Parathyroid adenoma (tissue), 2 donors: ENCODE measurements at regions not wholly inside any gene's neighbourhood (a gene's known extent, or its start where the extent isn't known, plus 50 kb on each side); places are given as distances from the start of the nearest gene placed in this dataset.

Experiments
- H2AFZ ChIP-seq: fragments of 300-600 bp; sonication (generic); one replicate; pipeline ENCODE4 v1.7.0; 2017; ENCODE audit warnings: antibody characterized with exemption, mild to moderate bottlenecking
- H3K27ac ChIP-seq: fragments of 300-600 bp; sonication (generic); one replicate; pipeline ENCODE4 v1.7.0; 2017
- H3K27me3 ChIP-seq: fragments of 300-600 bp; sonication (generic); one replicate; pipeline ENCODE4 v1.7.0; 2017; ENCODE audit warnings: low read length; ENCODE audit not compliant: control insufficient read depth, insufficient read depth
- H3K36me3 ChIP-seq: fragments of 300-600 bp; sonication (generic); one replicate; pipeline ENCODE4 v1.7.0; 2017; ENCODE audit warnings: low read length; ENCODE audit not compliant: control insufficient read depth, insufficient read depth
- H3K4me1 ChIP-seq: fragments of 300-600 bp; sonication (generic); one replicate; pipeline ENCODE4 v1.7.0; 2017; ENCODE audit warnings: control low read depth
- H3K4me2 ChIP-seq: fragments of 300-600 bp; sonication (generic); one replicate; pipeline ENCODE4 v1.7.0; 2017; ENCODE audit warnings: low read length
- H3K4me3 ChIP-seq: fragments of 300-600 bp; sonication (generic); one replicate; pipeline ENCODE4 v1.7.0; 2017; ENCODE audit warnings: low read depth, low read length
- H3K79me2 ChIP-seq: fragments of 300-600 bp; sonication (generic); one replicate; pipeline ENCODE4 v1.7.0; 2017; ENCODE audit warnings: control low read depth
- H3K9ac ChIP-seq: fragments of 300-600 bp; sonication (generic); one replicate; pipeline ENCODE4 v1.7.0; 2017; ENCODE audit warnings: mild to moderate bottlenecking
- H3K9me3 ChIP-seq: fragments of 300-600 bp; sonication (generic); one replicate; pipeline ENCODE4 v1.7.0; 2017; ENCODE audit warnings: low read length; ENCODE audit not compliant: control insufficient read depth
- TF ChIP-seq, protein P1 (sequence below): fragments of 300-600 bp; sonication (generic); IDR thresholded peaks from one replicate; pipeline ENCODE4 v1.7.0; 2017; ENCODE audit warnings: antibody characterized with exemption, mild to moderate bottlenecking
- donor health status: primary hyperparathyroidism.

DNA sequence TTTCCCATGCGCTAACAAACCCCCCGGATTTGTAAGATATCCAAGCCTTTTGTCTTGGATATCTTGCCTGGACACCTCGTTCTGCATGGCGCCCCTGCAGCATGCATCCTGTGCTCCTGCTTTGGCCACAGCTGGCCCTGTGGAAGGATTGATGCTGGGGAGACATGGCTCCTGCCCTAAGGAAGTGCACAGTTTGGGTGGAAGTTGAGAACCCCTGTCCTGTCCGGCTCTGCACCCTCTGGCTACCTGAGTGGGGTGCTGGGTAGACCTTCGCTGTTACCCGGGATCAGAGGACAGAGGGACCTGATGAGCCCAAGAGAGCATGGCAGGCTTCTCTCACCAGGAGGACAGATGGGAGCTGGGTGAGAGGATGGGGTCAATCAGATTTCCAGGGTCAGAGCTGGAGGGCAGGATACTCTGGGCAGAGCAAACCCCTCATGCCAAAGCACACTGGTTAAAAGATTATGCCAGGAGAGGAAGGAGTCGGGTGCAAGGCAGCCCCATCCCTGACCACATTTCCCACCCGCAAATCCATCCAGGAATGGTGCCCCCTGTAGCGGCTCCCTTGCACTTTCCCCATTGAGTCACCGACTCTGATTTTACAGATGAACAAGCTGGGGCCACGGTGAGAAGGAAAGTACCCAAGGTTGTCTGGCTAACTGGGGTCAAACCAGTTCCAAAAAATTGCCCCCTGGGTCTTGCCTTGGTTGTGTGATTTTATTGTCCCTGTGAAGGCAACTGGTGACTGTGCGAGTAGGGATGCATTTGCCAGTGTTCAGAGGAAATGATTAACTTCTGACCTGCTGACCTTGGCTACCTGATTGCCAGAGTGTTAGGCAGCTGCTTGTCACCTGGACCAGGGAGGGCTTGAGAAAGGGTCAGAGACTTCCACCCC lies 290.1 kb upstream of the ZMIZ1 start:
- no peak overlapping the region for H2AFZ ChIP-seq
- no peaks in the 10 kb centered on the region for H3K36me3 ChIP-seq
- H3K79me2 ChIP-seq, result no peaks in the 10 kb centered on the region
- H3K4me1 ChIP-seq, result no peaks in the 10 kb centered on the region
- no peak overlapping the region for H3K4me2 ChIP-seq
- H3K27ac ChIP-seq, result no peak overlapping the region
- H3K9ac ChIP-seq, result no peak overlapping the region
- H3K9me3 ChIP-seq, result no peaks in the 10 kb centered on the region
- no peaks in the 10 kb centered on the region for H3K27me3 ChIP-seq
- TF ChIP-seq, protein P1, sequence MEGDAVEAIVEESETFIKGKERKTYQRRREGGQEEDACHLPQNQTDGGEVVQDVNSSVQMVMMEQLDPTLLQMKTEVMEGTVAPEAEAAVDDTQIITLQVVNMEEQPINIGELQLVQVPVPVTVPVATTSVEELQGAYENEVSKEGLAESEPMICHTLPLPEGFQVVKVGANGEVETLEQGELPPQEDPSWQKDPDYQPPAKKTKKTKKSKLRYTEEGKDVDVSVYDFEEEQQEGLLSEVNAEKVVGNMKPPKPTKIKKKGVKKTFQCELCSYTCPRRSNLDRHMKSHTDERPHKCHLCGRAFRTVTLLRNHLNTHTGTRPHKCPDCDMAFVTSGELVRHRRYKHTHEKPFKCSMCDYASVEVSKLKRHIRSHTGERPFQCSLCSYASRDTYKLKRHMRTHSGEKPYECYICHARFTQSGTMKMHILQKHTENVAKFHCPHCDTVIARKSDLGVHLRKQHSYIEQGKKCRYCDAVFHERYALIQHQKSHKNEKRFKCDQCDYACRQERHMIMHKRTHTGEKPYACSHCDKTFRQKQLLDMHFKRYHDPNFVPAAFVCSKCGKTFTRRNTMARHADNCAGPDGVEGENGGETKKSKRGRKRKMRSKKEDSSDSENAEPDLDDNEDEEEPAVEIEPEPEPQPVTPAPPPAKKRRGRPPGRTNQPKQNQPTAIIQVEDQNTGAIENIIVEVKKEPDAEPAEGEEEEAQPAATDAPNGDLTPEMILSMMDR, result no peak
- H3K4me3 ChIP-seq, result no peak overlapping the region

GRCh38 chr10:78779339-78779955 lies 289.3 kb upstream of the ZMIZ1 start:
- TF ChIP-seq, protein P1, result no peak
- Histone ChIP-seq H2AFZ (no peak overlapping the region), H3K9ac (no peak overlapping the region), H3K4me2 (no peak overlapping the region), H3K9me3 (no peaks in the 10 kb centered on the region), H3K36me3 (no peaks in the 10 kb centered on the region), H3K4me1 (no peaks in the 10 kb centered on the region), H3K27me3 (no peaks in the 10 kb centered on the region), H3K27ac (no peak overlapping the region), H3K79me2 (no peaks in the 10 kb centered on the region), H3K4me3 (no peak overlapping the region)

- Histone ChIP-seq H3K4me2 (no peak overlapping the region), H3K4me1 (no peaks in the 10 kb centered on the region), H3K27ac (no peak overlapping the region)
Observed at GRCh38 chr10:78780551-78780961, 288.2 kb upstream of the ZMIZ1 start.

DNA sequence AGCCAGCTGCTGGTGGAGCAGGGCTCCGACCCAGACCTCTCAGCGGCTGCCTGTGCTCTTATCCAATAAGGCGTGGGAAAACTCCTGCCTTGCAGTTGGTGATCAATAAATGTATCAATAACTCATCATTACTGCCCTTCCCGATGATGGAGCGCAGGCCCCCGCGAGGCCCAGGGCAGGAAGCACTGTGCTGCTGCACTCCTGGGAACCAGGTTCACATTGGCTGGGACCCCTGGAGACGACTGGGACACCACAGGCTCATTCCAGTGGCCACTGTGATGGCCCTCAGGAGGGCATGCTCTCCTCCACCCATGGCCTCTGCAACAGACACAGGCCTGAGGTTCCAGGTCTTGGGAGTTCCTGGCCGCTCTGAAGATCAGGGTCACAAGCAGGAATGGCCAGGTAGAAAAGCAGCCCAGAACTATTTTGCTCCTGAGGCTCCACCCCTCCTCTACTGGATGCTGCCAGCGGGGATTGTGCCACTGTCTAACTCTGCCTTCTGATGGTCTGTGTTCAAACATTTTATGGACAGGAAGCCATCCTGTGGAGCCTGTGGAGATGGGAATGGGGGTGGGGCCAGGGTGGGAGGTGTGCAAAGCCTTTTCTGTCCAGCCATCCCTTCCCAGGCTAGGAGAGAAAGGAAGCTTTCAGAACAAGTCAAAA lies 287.4 kb upstream of the ZMIZ1 start:
- H3K4me3 ChIP-seq, result no peak overlapping the region
- H3K27ac ChIP-seq, result no peak overlapping the region
- no peaks in the 10 kb centered on the region for H3K27me3 ChIP-seq
- TF ChIP-seq, protein P1, result no peak
- no peaks in the 10 kb centered on the region for H3K79me2 ChIP-seq
- no peaks in the 10 kb centered on the region for H3K36me3 ChIP-seq
- no peaks in the 10 kb centered on the region for H3K9me3 ChIP-seq
- H3K4me2 ChIP-seq, result no peak overlapping the region
- no peaks in the 10 kb centered on the region for H3K4me1 ChIP-seq
- H3K9ac ChIP-seq, result no peak overlapping the region
- no peak overlapping the region for H2AFZ ChIP-seq

More at GRCh38 chr10:78780551-78780961, 288.2 kb upstream of the ZMIZ1 start:
- no peak overlapping the region for H3K9ac ChIP-seq
- H2AFZ ChIP-seq, result no peak overlapping the region
- H3K27me3 ChIP-seq, result no peaks in the 10 kb centered on the region
- H3K9me3 ChIP-seq, result no peaks in the 10 kb centered on the region
- H3K36me3 ChIP-seq, result no peaks in the 10 kb centered on the region
- no peaks in the 10 kb centered on the region for H3K79me2 ChIP-seq
- TF ChIP-seq, protein P1, result no peak
- H3K4me3 ChIP-seq, result no peak overlapping the region
